ENCODE measurements at regions not wholly inside any gene's neighbourhood (a gene's known extent, or its start where the extent isn't known, plus 50 kb on each side); places are given as distances from the start of the nearest gene placed in this dataset.
A peak's percentile ranks its signal among the peaks of the same experiment; 100 is the strongest.
"Not testable (repeated sequence)": the region's sequence is repeated elsewhere in the genome, so short reads cannot be mapped to it uniquely, and the experiment has no call there.

- peak in 2 of 6 experiments; percentile 9 to 26 for TF ChIP-seq CTCF (IDR thresholded peaks at IDR 0.05)
- H3K36me3 ChIP-seq; intact Hi-C loops (cut with DNase I): not testable (repeated sequence)
These were observed 50.3 kb upstream of the AGTPBP1 start for GRCh38 chr9:85792057-85792456.

GRCh38 chr9:85802978-85803695 is 61.4 kb upstream of the AGTPBP1 start:
- DNase-seq; intact Hi-C loops (cut with DNase I): not testable (repeated sequence)
- 45 to 57% methylated on average over 6 of the region's 6 CpGs for WGBS, 2 donors

More at GRCh38 chr9:85792057-85792456, 50.3 kb upstream of the AGTPBP1 start:
- H3K27me3 ChIP-seq, H3K9me3 ChIP-seq, H3K4me3 ChIP-seq, H3K4me1 ChIP-seq, H3K27ac ChIP-seq, DNase-seq: not testable (repeated sequence)
- 34 to 40% methylated on average over 2 of the region's 2 CpGs for WGBS, 2 donors

DNA sequence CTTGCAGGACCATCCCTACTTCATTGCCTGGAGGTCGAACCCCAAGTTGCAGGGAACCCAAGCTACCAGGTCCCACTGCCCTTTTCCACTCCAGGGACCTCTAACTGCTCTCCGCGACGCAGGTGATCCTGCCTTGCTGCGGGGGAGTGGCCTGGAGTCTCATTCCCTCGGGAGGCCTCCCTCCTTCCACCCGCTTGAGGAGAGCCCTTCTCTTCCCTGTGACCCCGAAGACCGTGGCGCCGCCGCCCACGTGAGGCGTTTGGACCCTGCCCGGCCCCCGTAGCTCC is 63.0 kb upstream of the AGTPBP1 start:
- Histone ChIP-seq H3K4me1 (peaks cover 9 to 13% (median 9%) of the 10 kb centered on the region in 3 donors), H3K36me3 (peaks cover 0 to 20% (median 0%) of the 10 kb centered on the region in 3 donors), H3K4me3 (peak overlapping the region; percentile 71 to 91 (median 77)), H3K27ac (peak overlapping the region; percentile 83 to 93 (median 88))
- intact Hi-C loops (cut with DNase I); DNase-seq; H3K9me3 ChIP-seq; H3K27me3 ChIP-seq: not testable (repeated sequence)
- 0% methylated on average over 1 of the region's 16 CpGs; no CpG with 5 or more reads in 1 of the 2 donors for WGBS, 2 donors

More at GRCh38 chr9:85802978-85803695, 61.4 kb upstream of the AGTPBP1 start:
- not testable (repeated sequence) for H3K36me3 ChIP-seq, H3K27me3 ChIP-seq, H3K27ac ChIP-seq, H3K9me3 ChIP-seq, H3K4me3 ChIP-seq
- peaks cover 9 to 13% (median 9%) of the 10 kb centered on the region in 3 donors for H3K4me1 ChIP-seq

GRCh38 chr9:85805134-85806005 is 63.6 kb upstream of the AGTPBP1 start:
- peak overlapping the region; percentile 83 to 93 (median 88) for H3K27ac ChIP-seq
- H3K9me3 ChIP-seq; DNase-seq; intact Hi-C loops (cut with DNase I); H3K27me3 ChIP-seq: not testable (repeated sequence)
- peak overlapping the region; percentile 71 to 91 (median 77) for H3K4me3 ChIP-seq
- H3K36me3 ChIP-seq: peaks cover 0 to 20% (median 0%) of the 10 kb centered on the region in 3 donors
- 0% methylated on average over 4 of the region's 111 CpGs; no CpG with 5 or more reads in 1 of the 2 donors for WGBS, 2 donors
- TF ChIP-seq POLR2A (IDR thresholded peaks at IDR 0.05): peak in 1 of 4 donors; percentile 20
- H3K4me1 ChIP-seq: peaks cover 9 to 13% (median 9%) of the 10 kb centered on the region in 3 donors

DNA sequence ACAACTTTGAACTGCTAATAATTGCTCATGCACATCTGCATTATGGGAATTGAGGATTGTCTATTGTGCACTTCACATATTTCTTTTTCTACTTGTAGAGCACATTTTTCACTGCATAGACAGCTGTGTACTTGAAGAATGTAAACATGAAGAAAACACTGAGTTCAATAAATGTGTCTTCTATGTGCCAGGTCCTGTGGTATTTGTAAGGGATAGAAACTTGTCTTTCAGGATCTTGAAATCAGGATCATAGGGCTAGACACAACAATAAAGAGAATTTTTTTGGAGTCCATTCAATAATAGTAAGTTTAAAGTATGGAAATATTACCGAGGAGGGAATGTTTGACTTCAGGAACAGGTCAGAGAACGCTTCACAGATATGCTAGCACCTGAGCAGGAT is 66.6 kb upstream of the AGTPBP1 start:
- Histone ChIP-seq H3K36me3 (peaks cover 0 to 22% (median 0%) of the 10 kb centered on the region in 3 donors), H3K4me1 (peaks cover 9 to 13% (median 9%) of the 10 kb centered on the region in 3 donors)
- H3K27ac ChIP-seq; H3K9me3 ChIP-seq; H3K27me3 ChIP-seq; intact Hi-C loops (cut with DNase I); H3K4me3 ChIP-seq; DNase-seq: not testable (repeated sequence)
- WGBS, 2 donors: 74 to 81% methylated on average over 2 of the region's 2 CpGs

DNA sequence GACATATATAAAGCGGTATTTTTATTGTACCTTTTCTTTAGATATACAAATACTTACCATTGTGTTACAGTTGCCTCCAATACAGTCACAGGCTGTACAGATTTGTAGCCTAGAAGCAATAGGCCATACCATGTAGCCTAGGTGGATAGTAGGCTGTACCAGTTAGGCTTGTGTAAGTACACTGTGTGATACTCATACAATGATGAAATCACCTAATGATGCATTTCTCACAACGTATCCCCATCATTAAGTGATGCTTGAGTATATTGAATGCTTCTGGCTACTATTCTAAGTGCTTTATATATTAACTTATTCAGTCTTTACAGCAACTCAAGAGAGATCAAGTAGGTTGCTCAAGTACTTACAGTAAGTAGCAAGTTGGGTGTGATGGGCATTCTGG is 71.6 kb upstream of the AGTPBP1 start:
- H3K4me1 ChIP-seq; H3K4me3 ChIP-seq; H3K27ac ChIP-seq; intact Hi-C loops (cut with DNase I); H3K9me3 ChIP-seq; DNase-seq; H3K27me3 ChIP-seq: not testable (repeated sequence)
- 87 to 98% methylated on average over 2 of the region's 2 CpGs for WGBS, 2 donors
- H3K36me3 ChIP-seq: peaks cover 0 to 24% (median 0%) of the 10 kb centered on the region in 3 donors

DNA sequence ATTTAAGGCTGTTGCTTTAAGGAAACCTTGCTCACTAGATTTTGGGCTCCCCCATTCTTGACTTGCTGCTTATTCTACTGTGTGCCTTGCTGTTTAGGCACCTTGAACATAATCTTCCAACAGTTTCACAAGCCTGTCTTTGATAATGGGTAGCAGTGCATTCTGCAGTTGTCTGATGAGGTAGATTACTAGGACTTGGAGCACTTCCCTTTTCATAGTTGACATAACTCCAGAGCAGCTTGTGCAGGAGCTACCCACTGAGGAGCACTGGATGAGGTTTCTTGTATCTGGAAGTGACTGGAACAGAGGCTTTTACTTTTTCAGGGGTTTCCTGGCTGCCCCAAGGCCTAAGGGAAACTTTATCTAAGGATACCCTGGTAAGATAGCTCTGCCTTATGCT is 73.0 kb upstream of the AGTPBP1 start:
- H3K4me1 ChIP-seq; intact Hi-C loops (cut with DNase I); H3K27me3 ChIP-seq; H3K9me3 ChIP-seq; H3K27ac ChIP-seq; DNase-seq; H3K4me3 ChIP-seq: not testable (repeated sequence)
- peaks cover 0 to 13% (median 0%) of the 10 kb centered on the region in 3 donors for H3K36me3 ChIP-seq

DNA sequence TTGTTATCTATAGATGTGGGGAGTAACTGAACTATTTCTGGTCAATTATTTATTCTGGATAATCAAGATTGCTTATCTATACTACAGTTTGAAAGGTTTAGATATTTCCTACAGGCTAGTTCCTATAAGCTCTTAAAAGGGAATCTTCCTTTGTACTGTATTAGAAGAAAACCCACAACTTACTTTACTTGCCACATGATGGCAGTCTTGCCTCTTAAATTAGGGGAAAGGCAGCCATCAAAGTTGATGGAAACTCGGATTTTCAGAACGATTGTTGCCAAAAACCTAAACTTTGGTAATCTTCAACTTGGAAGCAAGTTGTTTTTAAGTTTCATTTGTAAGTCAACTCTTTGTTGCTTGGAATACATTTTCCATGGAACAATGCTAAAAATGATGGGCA is 77.2 kb upstream of the AGTPBP1 start:
- peaks cover 0 to 24% (median 0%) of the 10 kb centered on the region in 3 donors for H3K36me3 ChIP-seq
- H3K4me3 ChIP-seq; H3K4me1 ChIP-seq; H3K9me3 ChIP-seq; DNase-seq; H3K27me3 ChIP-seq; intact Hi-C loops (cut with DNase I); H3K27ac ChIP-seq: not testable (repeated sequence)
- peak in 5 of 6 experiments; percentile 28 to 64 (median 39) for TF ChIP-seq CTCF (IDR thresholded peaks at IDR 0.05)
- 0 to 5% methylated on average over 2 of the region's 2 CpGs for WGBS, 2 donors

DNA sequence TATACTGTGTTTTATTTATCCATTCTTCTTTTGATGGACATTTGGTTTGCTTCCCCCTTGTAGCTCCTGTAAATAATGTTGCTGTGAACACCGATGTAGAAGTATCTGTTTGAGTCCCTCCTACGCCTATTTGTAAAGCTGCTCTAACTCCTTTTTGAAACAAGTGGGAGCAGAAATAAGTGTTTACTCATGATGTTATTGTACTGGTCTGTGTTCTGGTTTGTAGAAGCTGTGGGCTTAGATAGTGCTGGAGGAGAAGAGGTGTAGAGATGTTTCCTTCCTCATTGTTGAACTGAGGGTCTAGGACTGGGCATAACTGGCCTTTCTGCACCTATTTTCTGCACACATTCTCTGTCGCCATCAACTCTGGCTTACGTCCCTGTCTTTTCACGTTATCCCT is 78.8 kb upstream of the AGTPBP1 start:
- intact Hi-C loops (cut with DNase I); DNase-seq: not testable (repeated sequence)
- WGBS, 2 donors: 75 to 77% methylated on average over 4 to 5 of the region's 5 CpGs

More for the DNA sequence above, 78.8 kb upstream of the AGTPBP1 start:
- not testable (repeated sequence) for H3K27me3 ChIP-seq, H3K27ac ChIP-seq, H3K9me3 ChIP-seq, H3K4me1 ChIP-seq, H3K4me3 ChIP-seq
- H3K36me3 ChIP-seq: peaks cover 0 to 37% (median 0%) of the 10 kb centered on the region in 3 donors
